ENCODE measurements at regions not wholly inside any gene's neighbourhood (a gene's known extent, or its start where the extent isn't known, plus 50 kb on each side); places are given as distances from the start of the nearest gene placed in this dataset.

GRCh38 chr5:74991522-74991921 is 60.8 kb downstream of the GCNT4 start:
- no peak for TF ChIP-seq POLR2AphosphoS5 (IDR thresholded peaks at IDR 0.05)
- TF ChIP-seq CTCF (IDR thresholded peaks at IDR 0.05), result no peak
